ENCODE measurements at regions not wholly inside any gene's neighbourhood (a gene's known extent, or its start where the extent isn't known, plus 50 kb on each side); places are given as distances from the start of the nearest gene placed in this dataset.

- TF ChIP-seq EP300 (IDR thresholded peaks at IDR 0.05; ENCODE audit: low read depth in 2 of 2, low read length in 2 of 2): no peak
- no peak for TF ChIP-seq EP300 (CRISPR knock-in tag; IDR thresholded peaks at IDR 0.05; ENCODE audit: borderline replicate concordance)
- no peak for TF ChIP-seq EZH2 (conservative IDR thresholded peaks at IDR 0.05; ENCODE audit: low read depth, low read length)
- TF ChIP-seq CTCF (CRISPR knock-in tag; IDR thresholded peaks at IDR 0.05): no peak
- no peak for TF ChIP-seq FOXJ3 (CRISPR knock-in tag; IDR thresholded peaks at IDR 0.05; ENCODE audit: borderline replicate concordance)
- TF ChIP-seq RFX5 (IDR thresholded peaks at IDR 0.05; ENCODE audit: low read depth, low read length): no peak
- no peak for TF ChIP-seq REST (IDR thresholded peaks at IDR 0.05; ENCODE audit: borderline replicate concordance in 1 of 2, low read depth in 1 of 2, low read length in 2 of 2)
- no peak for TF ChIP-seq ZFP91 (CRISPR knock-in tag; IDR thresholded peaks at IDR 0.05; ENCODE audit: borderline replicate concordance)
- no peak for TF ChIP-seq ZNF230 (CRISPR knock-in tag; IDR thresholded peaks at IDR 0.05)
Observed at GRCh38 chr1:14222086-14222485, 376.4 kb upstream of the KAZN start.
